ENCODE measurements at regions not wholly inside any gene's neighbourhood (a gene's known extent, or its start where the extent isn't known, plus 50 kb on each side); places are given as distances from the start of the nearest gene placed in this dataset.

- Histone ChIP-seq H3K4me1 (ENCODE audit: control insufficient read depth in 2 of 3, insufficient read depth in 2 of 3, low read depth in 1 of 3, low read length in 3 of 3) (no peaks in the 10 kb centered on the region), H3K27me3 (ENCODE audit: control insufficient read depth, insufficient read depth, low read length) (no peaks in the 10 kb centered on the region), H3K9me3 (ENCODE audit: control insufficient read depth in 2 of 3, insufficient read depth in 1 of 3, low read length in 3 of 3) (no peaks in the 10 kb centered on the region), H3K9ac (ENCODE audit: low read length in 3 of 3) (no peak overlapping the region), H3K36me3 (ENCODE audit: control insufficient read depth in 2 of 3, insufficient read depth in 3 of 3, low read length in 3 of 3) (no peaks in the 10 kb centered on the region), H3K27ac (ENCODE audit: low read depth in 2 of 2, low read length in 2 of 2) (no peak overlapping the region), H3K4me3 (ENCODE audit: low read length in 3 of 3) (no peak overlapping the region)
- FAIRE-seq (no peak), DNase-seq (no peak)
- TF ChIP-seq, protein P1, sequence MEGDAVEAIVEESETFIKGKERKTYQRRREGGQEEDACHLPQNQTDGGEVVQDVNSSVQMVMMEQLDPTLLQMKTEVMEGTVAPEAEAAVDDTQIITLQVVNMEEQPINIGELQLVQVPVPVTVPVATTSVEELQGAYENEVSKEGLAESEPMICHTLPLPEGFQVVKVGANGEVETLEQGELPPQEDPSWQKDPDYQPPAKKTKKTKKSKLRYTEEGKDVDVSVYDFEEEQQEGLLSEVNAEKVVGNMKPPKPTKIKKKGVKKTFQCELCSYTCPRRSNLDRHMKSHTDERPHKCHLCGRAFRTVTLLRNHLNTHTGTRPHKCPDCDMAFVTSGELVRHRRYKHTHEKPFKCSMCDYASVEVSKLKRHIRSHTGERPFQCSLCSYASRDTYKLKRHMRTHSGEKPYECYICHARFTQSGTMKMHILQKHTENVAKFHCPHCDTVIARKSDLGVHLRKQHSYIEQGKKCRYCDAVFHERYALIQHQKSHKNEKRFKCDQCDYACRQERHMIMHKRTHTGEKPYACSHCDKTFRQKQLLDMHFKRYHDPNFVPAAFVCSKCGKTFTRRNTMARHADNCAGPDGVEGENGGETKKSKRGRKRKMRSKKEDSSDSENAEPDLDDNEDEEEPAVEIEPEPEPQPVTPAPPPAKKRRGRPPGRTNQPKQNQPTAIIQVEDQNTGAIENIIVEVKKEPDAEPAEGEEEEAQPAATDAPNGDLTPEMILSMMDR (IDR thresholded peaks at IDR 0.05; ENCODE audit: borderline replicate concordance, extremely low read depth, insufficient read depth) = no peak
- intact Hi-C loops (cut with DNase I) = no loop called here
Observed at GRCh38 chr2:176508374-176508773, 239.1 kb downstream of the MTX2 start.

GRCh38 chr2:176508984-176509740 is 239.9 kb downstream of the MTX2 start:
- TF ChIP-seq, protein P1 (IDR thresholded peaks at IDR 0.05; ENCODE audit: borderline replicate concordance, extremely low read depth, insufficient read depth) = no peak
- Histone ChIP-seq H3K4me1 (ENCODE audit: control insufficient read depth in 2 of 3, insufficient read depth in 2 of 3, low read depth in 1 of 3, low read length in 3 of 3) (no peaks in the 10 kb centered on the region), H3K27ac (ENCODE audit: low read depth in 2 of 2, low read length in 2 of 2) (no peak overlapping the region), H3K9ac (ENCODE audit: low read length in 3 of 3) (no peak overlapping the region), H3K9me3 (ENCODE audit: control insufficient read depth in 2 of 3, insufficient read depth in 1 of 3, low read length in 3 of 3) (no peaks in the 10 kb centered on the region), H3K27me3 (ENCODE audit: control insufficient read depth, insufficient read depth, low read length) (no peaks in the 10 kb centered on the region), H3K36me3 (ENCODE audit: control insufficient read depth in 2 of 3, insufficient read depth in 3 of 3, low read length in 3 of 3) (no peaks in the 10 kb centered on the region), H3K4me3 (ENCODE audit: low read length in 3 of 3) (no peak overlapping the region)
- intact Hi-C loops (cut with DNase I) = no loop called here
- no peak for FAIRE-seq
- no peak for DNase-seq

GRCh38 chr2:176514276-176514675 is 245.0 kb downstream of the MTX2 start:
- Histone ChIP-seq H3K9ac (ENCODE audit: low read length in 3 of 3) (no peak overlapping the region), H3K4me3 (ENCODE audit: low read length in 3 of 3) (no peak overlapping the region), H3K9me3 (ENCODE audit: control insufficient read depth in 2 of 3, insufficient read depth in 1 of 3, low read length in 3 of 3) (no peaks in the 10 kb centered on the region), H3K27ac (ENCODE audit: low read depth in 2 of 2, low read length in 2 of 2) (no peak overlapping the region), H3K4me1 (ENCODE audit: control insufficient read depth in 2 of 3, insufficient read depth in 2 of 3, low read depth in 1 of 3, low read length in 3 of 3) (no peaks in the 10 kb centered on the region), H3K36me3 (ENCODE audit: control insufficient read depth in 2 of 3, insufficient read depth in 3 of 3, low read length in 3 of 3) (no peaks in the 10 kb centered on the region), H3K27me3 (ENCODE audit: control insufficient read depth, insufficient read depth, low read length) (no peaks in the 10 kb centered on the region)
- no peak for FAIRE-seq
- DNase-seq = no peak
- intact Hi-C loops (cut with DNase I) = no loop called here
- TF ChIP-seq, protein P1 (IDR thresholded peaks at IDR 0.05; ENCODE audit: borderline replicate concordance, extremely low read depth, insufficient read depth) = no peak
